MCF 10A (cell line): ENCODE measurements at regions not wholly inside any gene's neighbourhood (a gene's known extent, or its start where the extent isn't known, plus 50 kb on each side); places are given as distances from the start of the nearest gene placed in this dataset.

ENCODE experiments used
- BruUV-seq: library from RNA; stranded (reverse); fragments of 400-500 nt; replicated peaks from 2 replicates; lab custom pipeline; 2021; lab: Mats Ljungman, UMichigan
- CTCF ChIA-PET: fragments of 300-600 bp; sonication (Branson Sonifier 250); formaldehyde crosslinking; extraction: SDS; loops from one replicate; lab custom pipeline; 2021; ENCODE audit warnings: antibody characterized with exemption, inconsistent platforms; lab: Yijun Ruan, JAX
- POLR2A ChIA-PET: fragments of 300-600, 350-650 bp; sonication (Branson Sonifier 250); formaldehyde crosslinking; extraction: SDS; loops from one replicate; lab custom pipeline; 2020; ENCODE audit warnings: antibody characterized with exemption, inconsistent platforms; lab: Yijun Ruan, JAX
- DNase-seq: peaks from one replicate; pipeline ENCODE4 v3.0.0-alpha.2; 2018; ENCODE audit not compliant: unreplicated experiment
- H3K27ac Mint-ChIP-seq: one replicate; pipeline ENCODE4 v1.8.0; 2022; ENCODE audit warnings: mild to moderate bottlenecking, low read depth, mixed read lengths; ENCODE audit not compliant: unreplicated experiment
- H3K27me3 Mint-ChIP-seq: one replicate; pipeline ENCODE4 v1.8.0; 2022; ENCODE audit warnings: mixed read lengths; ENCODE audit not compliant: insufficient read depth, unreplicated experiment
- H3K36me3 Mint-ChIP-seq: one replicate; pipeline ENCODE4 v1.8.0; 2022; ENCODE audit warnings: mild to moderate bottlenecking, moderate library complexity, mixed read lengths; ENCODE audit not compliant: insufficient read depth, unreplicated experiment
- H3K4me1 Mint-ChIP-seq: one replicate; pipeline ENCODE4 v1.8.0; 2022; ENCODE audit warnings: mixed read lengths; ENCODE audit not compliant: insufficient read depth, unreplicated experiment
- H3K4me3 Mint-ChIP-seq: one replicate; pipeline ENCODE4 v1.8.0; 2022; ENCODE audit warnings: mild to moderate bottlenecking, moderate library complexity, mixed read lengths; ENCODE audit not compliant: unreplicated experiment
- H3K9me3 Mint-ChIP-seq: one replicate; pipeline ENCODE4 v1.8.0; 2022; ENCODE audit warnings: mixed read lengths; ENCODE audit not compliant: unreplicated experiment
- intact Hi-C: fragments of 100-400 bp; cut with micrococcal nuclease; formaldehyde crosslinking; loops from 2 replicates; pipeline ENCODE4 v1.14.1; 2022
- TF ChIP-seq, protein P1 (sequence below): fragments of 200-600 bp; IDR thresholded peaks from one replicate; pipeline ENCODE4 v1.8.0; 2022; ENCODE audit warnings: antibody characterized with exemption, mild to moderate bottlenecking; ENCODE audit not compliant: unreplicated experiment

DNA sequence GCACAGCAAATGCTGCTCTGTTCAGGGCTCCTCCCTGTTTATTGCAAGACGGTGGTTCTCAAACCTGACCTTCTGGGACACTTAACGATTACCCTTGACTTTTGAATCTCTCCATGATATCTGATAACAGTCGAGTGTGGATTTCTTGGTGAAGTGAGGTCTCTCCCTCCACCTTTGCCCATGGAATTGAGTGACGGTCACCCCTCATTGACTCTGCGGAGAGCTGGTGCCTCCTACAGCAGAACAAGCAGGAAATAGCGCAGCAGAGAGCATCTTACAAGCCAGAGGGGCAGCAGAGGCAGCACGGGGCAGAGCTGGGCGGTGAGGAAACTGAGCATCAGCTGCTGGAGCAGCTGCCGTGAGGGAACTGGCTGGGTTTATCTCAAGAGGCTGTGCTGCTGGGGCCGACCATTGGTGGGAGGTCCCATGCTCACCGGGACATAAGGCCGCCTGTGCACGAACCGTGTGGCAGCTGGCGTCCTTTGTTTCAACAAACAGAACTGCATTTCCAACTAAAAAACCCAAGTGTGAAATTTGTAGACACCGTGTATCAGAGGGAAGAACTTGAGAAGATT is 189.8 kb downstream of the MTRR start:
- TF ChIP-seq, protein P1, sequence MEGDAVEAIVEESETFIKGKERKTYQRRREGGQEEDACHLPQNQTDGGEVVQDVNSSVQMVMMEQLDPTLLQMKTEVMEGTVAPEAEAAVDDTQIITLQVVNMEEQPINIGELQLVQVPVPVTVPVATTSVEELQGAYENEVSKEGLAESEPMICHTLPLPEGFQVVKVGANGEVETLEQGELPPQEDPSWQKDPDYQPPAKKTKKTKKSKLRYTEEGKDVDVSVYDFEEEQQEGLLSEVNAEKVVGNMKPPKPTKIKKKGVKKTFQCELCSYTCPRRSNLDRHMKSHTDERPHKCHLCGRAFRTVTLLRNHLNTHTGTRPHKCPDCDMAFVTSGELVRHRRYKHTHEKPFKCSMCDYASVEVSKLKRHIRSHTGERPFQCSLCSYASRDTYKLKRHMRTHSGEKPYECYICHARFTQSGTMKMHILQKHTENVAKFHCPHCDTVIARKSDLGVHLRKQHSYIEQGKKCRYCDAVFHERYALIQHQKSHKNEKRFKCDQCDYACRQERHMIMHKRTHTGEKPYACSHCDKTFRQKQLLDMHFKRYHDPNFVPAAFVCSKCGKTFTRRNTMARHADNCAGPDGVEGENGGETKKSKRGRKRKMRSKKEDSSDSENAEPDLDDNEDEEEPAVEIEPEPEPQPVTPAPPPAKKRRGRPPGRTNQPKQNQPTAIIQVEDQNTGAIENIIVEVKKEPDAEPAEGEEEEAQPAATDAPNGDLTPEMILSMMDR, result no peak
- no peak overlapping the region for H3K27ac Mint-ChIP-seq
- peaks cover 7% of the 10 kb centered on the region for H3K4me1 Mint-ChIP-seq
- POLR2A ChIA-PET, result no interaction called here
- no peak for DNase-seq
- no peaks in the 10 kb centered on the region for H3K9me3 Mint-ChIP-seq
- no peaks in the 10 kb centered on the region for H3K36me3 Mint-ChIP-seq
- BruUV-seq, result no TSS peak
- CTCF ChIA-PET, result no interaction called here
- no peak overlapping the region for H3K4me3 Mint-ChIP-seq
- peaks cover 28% of the 10 kb centered on the region for H3K27me3 Mint-ChIP-seq
- intact Hi-C loops, result no loop called here

DNA sequence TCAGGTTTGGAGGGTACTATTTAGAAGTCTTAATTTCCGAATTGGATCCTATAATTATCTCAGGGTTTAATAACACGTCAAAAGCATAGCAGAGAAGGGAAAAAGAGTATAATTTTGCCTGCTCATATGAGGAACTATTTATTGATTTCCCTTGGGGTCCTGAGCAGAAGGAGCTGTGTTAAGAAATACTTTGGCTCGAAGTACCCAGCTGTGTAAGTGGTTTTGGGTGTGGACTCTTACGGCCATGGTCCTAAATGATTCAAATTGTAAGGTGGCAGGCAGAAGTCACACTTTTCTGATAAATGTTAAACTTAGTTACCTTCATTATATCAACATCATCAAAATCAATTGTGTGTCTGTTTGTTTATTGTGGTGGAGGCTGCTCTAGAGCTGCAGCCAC is 190.4 kb downstream of the MTRR start:
- no TSS peak for BruUV-seq
- no peaks in the 10 kb centered on the region for H3K36me3 Mint-ChIP-seq
- POLR2A ChIA-PET, result no interaction called here
- H3K9me3 Mint-ChIP-seq, result no peaks in the 10 kb centered on the region
- intact Hi-C loops, result no loop called here
- CTCF ChIA-PET, result interaction anchor here (0.5 kb wide), 1 partner anchor 124 kb away, joined by 3 read pairs; no protein-coding TSS in a partner anchor
- H3K27me3 Mint-ChIP-seq, result peaks cover 28% of the 10 kb centered on the region
- no peak overlapping the region for H3K4me3 Mint-ChIP-seq
- TF ChIP-seq, protein P1, result no peak
- H3K4me1 Mint-ChIP-seq, result peaks cover 7% of the 10 kb centered on the region
- DNase-seq, result no peak
- no peak overlapping the region for H3K27ac Mint-ChIP-seq

DNA sequence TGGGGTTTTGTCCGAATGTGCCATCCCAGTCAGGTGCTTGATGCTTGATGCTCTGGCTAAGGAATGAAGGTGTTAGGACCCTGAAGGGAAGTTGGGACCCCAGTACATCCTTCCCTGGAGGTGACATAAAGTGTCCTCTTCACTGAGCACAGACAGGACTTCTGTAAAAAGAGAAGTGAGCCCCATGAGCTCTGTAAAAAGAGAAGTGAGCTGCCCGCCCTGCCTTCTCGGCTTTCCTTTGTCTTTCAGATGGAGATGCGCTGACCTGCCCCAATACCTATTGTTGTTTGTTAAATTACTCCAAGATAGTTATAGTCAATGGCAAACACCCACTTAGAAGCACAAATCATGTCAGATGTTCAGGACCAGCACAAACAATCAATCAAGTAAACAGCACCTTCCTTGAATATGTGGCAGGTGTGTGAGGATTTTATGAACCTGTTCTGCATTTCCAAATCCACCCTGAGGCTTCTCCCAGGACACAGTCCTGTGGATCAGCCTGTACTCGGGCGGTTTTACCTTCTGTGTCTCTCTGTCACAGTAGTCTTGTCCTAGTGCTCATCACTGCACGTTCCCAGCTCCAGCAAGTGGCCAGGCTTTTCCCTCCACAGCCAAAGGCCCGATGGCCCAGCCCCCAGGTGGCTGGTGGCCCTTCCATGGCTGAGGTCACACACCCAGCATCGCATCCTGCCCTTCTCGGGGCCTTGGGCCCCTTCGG is 191.4 kb downstream of the MTRR start:
- TF ChIP-seq, protein P1, result no peak
- ChIA-PET CTCF (interaction anchor here (0.6 to 0.9 kb wide), 2 partner anchors 12 to 712 kb away, joined by 3 to 4 read pairs; no protein-coding TSS in a partner anchor), POLR2A (no interaction called here)
- Mint-ChIP-seq H3K27me3 (peaks cover 27% of the 10 kb centered on the region), H3K4me3 (no peak overlapping the region), H3K9me3 (no peaks in the 10 kb centered on the region), H3K27ac (no peak overlapping the region), H3K4me1 (peaks cover 7% of the 10 kb centered on the region), H3K36me3 (no peaks in the 10 kb centered on the region)
- no peak for DNase-seq
- intact Hi-C loops, result no loop called here
- BruUV-seq, result no TSS peak

DNA sequence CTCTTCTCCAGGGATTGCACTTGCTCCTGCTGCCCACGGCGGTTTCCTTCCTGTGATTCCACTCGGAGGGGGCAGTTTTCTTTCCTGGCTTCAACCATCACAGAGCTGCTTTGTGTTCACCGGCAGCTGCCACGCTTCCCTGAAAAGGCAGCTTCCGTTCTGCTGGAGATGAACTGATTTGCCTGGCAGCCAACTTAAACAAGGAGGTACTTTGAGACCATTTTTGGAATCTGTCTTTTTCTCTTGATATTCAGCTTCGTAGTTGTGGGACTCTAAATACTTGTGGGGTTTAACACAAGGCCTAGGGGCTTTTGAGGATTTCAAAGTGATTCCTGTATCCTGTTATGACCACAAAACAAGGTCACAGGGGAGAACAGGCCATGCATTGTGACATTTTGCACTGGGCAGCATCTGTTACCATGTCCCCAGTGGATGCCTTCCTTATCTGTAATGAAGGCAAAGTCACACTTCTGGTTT is 192.0 kb downstream of the MTRR start:
- H3K9me3 Mint-ChIP-seq, result no peaks in the 10 kb centered on the region
- H3K27me3 Mint-ChIP-seq, result peaks cover 21% of the 10 kb centered on the region
- no TSS peak for BruUV-seq
- H3K27ac Mint-ChIP-seq, result no peak overlapping the region
- POLR2A ChIA-PET, result no interaction called here
- no peak for DNase-seq
- no peak overlapping the region for H3K4me3 Mint-ChIP-seq
- H3K4me1 Mint-ChIP-seq, result peaks cover 7% of the 10 kb centered on the region
- CTCF ChIA-PET, result interaction anchor here (0.6 to 0.9 kb wide), 2 partner anchors 12 to 135 kb away, joined by 3 to 4 read pairs; no protein-coding TSS in a partner anchor
- H3K36me3 Mint-ChIP-seq, result no peaks in the 10 kb centered on the region
- TF ChIP-seq, protein P1, result no peak
- intact Hi-C loops, result no loop called here
